RWPE1 (cell line): ENCODE measurements at regions not wholly inside any gene's neighbourhood (a gene's known extent, or its start where the extent isn't known, plus 50 kb on each side); places are given as distances from the start of the nearest gene placed in this dataset.

ENCODE experiments used
- CTCF ChIA-PET: fragments of 350-600 bp; sonication (Branson Sonifier 250); formaldehyde crosslinking; extraction: SDS; loops from one replicate; lab custom pipeline; 2021; lab: Yijun Ruan, JAX
- POLR2A ChIA-PET: fragments of 400-600 bp; formaldehyde crosslinking; extraction: SDS; loops from one replicate; lab custom pipeline; 2020; ENCODE audit warnings: antibody characterized with exemption; ENCODE audit not compliant: low non-redundant PET; lab: Yijun Ruan, JAX
- DNase-seq: peaks from one replicate; pipeline ENCODE4 v3.0.0; 2012; ENCODE audit warnings: low spot score
- H3K27ac ChIP-seq: fragments of 450-650 bp; 2 replicates; pipeline ENCODE4 v1.5.1; 2017
- TF ChIP-seq, protein P1 (sequence below): fragments of 450-650 bp; conservative IDR thresholded peaks from 2 replicates; pipeline ENCODE4 v1.5.1; 2017; ENCODE audit warnings: low read depth, mild to moderate bottlenecking

- TF ChIP-seq, protein P1, sequence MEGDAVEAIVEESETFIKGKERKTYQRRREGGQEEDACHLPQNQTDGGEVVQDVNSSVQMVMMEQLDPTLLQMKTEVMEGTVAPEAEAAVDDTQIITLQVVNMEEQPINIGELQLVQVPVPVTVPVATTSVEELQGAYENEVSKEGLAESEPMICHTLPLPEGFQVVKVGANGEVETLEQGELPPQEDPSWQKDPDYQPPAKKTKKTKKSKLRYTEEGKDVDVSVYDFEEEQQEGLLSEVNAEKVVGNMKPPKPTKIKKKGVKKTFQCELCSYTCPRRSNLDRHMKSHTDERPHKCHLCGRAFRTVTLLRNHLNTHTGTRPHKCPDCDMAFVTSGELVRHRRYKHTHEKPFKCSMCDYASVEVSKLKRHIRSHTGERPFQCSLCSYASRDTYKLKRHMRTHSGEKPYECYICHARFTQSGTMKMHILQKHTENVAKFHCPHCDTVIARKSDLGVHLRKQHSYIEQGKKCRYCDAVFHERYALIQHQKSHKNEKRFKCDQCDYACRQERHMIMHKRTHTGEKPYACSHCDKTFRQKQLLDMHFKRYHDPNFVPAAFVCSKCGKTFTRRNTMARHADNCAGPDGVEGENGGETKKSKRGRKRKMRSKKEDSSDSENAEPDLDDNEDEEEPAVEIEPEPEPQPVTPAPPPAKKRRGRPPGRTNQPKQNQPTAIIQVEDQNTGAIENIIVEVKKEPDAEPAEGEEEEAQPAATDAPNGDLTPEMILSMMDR = peak; percentile 38
- DNase-seq = peak; percentile 19
- ChIA-PET POLR2A (no interaction called here), CTCF (interaction anchor here (0.6 to 0.8 kb wide), 4 partner anchors 83 to 559 kb away, joined by 3 to 4 read pairs (median 4); no protein-coding TSS in a partner anchor)
- H3K27ac ChIP-seq = no peak overlapping the region
These were observed 239.3 kb upstream of the ZNF717 start for GRCh38 chr3:76024640-76025039.

- CTCF ChIA-PET = interaction anchor here (0.6 to 0.8 kb wide), 3 partner anchors 82 to 558 kb away, joined by 3 to 4 read pairs (median 3); no protein-coding TSS in a partner anchor
- H3K27ac ChIP-seq = no peak overlapping the region
- DNase-seq = no peak
- TF ChIP-seq, protein P1 = no peak
- POLR2A ChIA-PET = no interaction called here
These were observed 240.2 kb upstream of the ZNF717 start for GRCh38 chr3:76025561-76025960.

- DNase-seq = no peak
- POLR2A ChIA-PET = no interaction called here
These were observed 241.0 kb upstream of the ZNF717 start for GRCh38 chr3:76026379-76026778.

DNA sequence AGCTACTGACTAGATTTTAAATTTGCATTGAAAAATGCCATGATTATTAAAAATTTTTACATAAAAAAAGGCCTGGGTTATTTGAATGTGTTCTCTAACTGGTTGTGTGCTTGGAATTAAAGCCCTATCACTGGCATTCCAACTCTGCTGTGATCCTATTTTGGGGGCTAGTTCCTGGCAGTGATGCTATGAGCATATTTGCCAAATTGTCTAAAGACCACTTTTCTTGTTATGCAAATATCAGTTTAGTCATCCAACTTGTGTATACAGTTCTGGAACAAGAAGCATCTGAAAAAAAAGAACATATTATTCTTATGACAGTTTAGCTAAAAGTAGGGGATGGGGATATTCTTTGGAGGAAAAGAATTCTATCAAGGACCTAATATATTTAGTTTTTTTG lies 243.4 kb upstream of the ZNF717 start:
- ChIA-PET CTCF (no interaction called here), POLR2A (no interaction called here)
- TF ChIP-seq, protein P1 = no peak
- no peak overlapping the region for H3K27ac ChIP-seq
- no peak for DNase-seq

More at GRCh38 chr3:76026379-76026778, 241.0 kb upstream of the ZNF717 start:
- TF ChIP-seq, protein P1 = no peak
- H3K27ac ChIP-seq = no peak overlapping the region
- CTCF ChIA-PET = interaction anchor here (0.6 kb wide), 1 partner anchor 339 kb away, joined by 3 read pairs; no protein-coding TSS in a partner anchor

DNA sequence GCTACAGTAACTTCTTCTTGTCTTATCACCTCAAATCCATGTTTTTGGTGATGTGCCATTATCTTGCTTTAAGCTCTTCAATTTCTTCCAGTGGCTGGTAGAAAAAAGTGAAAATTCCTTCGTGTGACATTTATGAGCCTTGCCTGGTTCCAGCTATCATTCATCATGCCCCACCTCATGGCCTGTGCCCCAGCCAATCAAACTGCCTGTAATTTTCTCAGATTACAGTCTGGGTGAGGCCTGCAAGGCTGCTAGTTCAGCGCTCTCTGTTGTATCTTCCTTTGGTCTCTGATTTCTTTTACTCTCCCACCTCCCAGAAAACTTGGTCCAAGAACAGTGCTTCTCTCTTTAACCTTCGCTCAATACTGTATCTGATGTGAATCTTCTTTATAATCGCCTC lies 249.3 kb upstream of the ZNF717 start:
- no peak overlapping the region for H3K27ac ChIP-seq
- ChIA-PET POLR2A (no interaction called here), CTCF (interaction anchor here (0.6 to 2.2 kb wide), 2 partner anchors 10 to 47 kb away, joined by 5 to 7 read pairs; no protein-coding TSS in a partner anchor)
- no peak for DNase-seq
- TF ChIP-seq, protein P1 = no peak

- ChIA-PET POLR2A (no interaction called here), CTCF (interaction anchor here (2.2 kb wide), 1 partner anchor 10 kb away, joined by 7 read pairs; no protein-coding TSS in a partner anchor)
- no peak overlapping the region for H3K27ac ChIP-seq
- no peak for DNase-seq
- TF ChIP-seq, protein P1 = no peak
These were observed 249.8 kb upstream of the ZNF717 start for GRCh38 chr3:76035117-76035516.
